Cardiac muscle cell (in vitro differentiated cells and primary cell): ENCODE measurements at regions not wholly inside any gene's neighbourhood (a gene's known extent, or its start where the extent isn't known, plus 50 kb on each side); places are given as distances from the start of the nearest gene placed in this dataset.

Source experiments
- DNase-seq, 2 donors: peaks; one replicate each; pipeline versions ENCODE4 v3.0.0 to v3.0.0-alpha.2; 2010 to 2017; ENCODE audit warnings: low read depth in 1 of 2, low spot score in 1 of 2
- H3K27ac ChIP-seq: fragments of 200-600 bp; sonication (generic); 2 replicates; pipeline ENCODE4 v1.5.1; 2016
- H3K27me3 ChIP-seq: fragments of 200-600 bp; sonication (generic); 2 replicates; pipeline ENCODE4 v1.6.0; 2016; ENCODE audit warnings: control low read depth
- H3K36me3 ChIP-seq: fragments of 200-600 bp; sonication (generic); 2 replicates; pipeline ENCODE4 v1.5.1; 2016; ENCODE audit warnings: control low read depth
- H3K4me1 ChIP-seq: fragments of 200-600 bp; sonication (generic); 2 replicates; pipeline ENCODE4 v1.8.1; 2017; ENCODE audit warnings: low read depth, mild to moderate bottlenecking, mixed run types
- H3K4me3 ChIP-seq: fragments of 200-600 bp; sonication (generic); 2 replicates; pipeline ENCODE4 v1.5.1; 2016; ENCODE audit warnings: mild to moderate bottlenecking
- H3K9me3 ChIP-seq: fragments of 200-600 bp; sonication (generic); 2 replicates; pipeline ENCODE4 v1.5.1; 2017; ENCODE audit warnings: low read depth, mild to moderate bottlenecking, control low read depth
- TF ChIP-seq, protein P1 (sequence below): IDR thresholded peaks from 2 replicates; pipeline ENCODE4 v1.5.1; 2012; ENCODE audit warnings: low read depth, mild to moderate bottlenecking, low read length

- TF ChIP-seq, protein P1, sequence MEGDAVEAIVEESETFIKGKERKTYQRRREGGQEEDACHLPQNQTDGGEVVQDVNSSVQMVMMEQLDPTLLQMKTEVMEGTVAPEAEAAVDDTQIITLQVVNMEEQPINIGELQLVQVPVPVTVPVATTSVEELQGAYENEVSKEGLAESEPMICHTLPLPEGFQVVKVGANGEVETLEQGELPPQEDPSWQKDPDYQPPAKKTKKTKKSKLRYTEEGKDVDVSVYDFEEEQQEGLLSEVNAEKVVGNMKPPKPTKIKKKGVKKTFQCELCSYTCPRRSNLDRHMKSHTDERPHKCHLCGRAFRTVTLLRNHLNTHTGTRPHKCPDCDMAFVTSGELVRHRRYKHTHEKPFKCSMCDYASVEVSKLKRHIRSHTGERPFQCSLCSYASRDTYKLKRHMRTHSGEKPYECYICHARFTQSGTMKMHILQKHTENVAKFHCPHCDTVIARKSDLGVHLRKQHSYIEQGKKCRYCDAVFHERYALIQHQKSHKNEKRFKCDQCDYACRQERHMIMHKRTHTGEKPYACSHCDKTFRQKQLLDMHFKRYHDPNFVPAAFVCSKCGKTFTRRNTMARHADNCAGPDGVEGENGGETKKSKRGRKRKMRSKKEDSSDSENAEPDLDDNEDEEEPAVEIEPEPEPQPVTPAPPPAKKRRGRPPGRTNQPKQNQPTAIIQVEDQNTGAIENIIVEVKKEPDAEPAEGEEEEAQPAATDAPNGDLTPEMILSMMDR = no peak
- Histone ChIP-seq H3K27ac (no peak overlapping the region), H3K36me3 (no peaks in the 10 kb centered on the region), H3K27me3 (no peaks in the 10 kb centered on the region), H3K4me3 (no peak overlapping the region), H3K4me1 (no peaks in the 10 kb centered on the region), H3K9me3 (no peaks in the 10 kb centered on the region)
- DNase-seq = no peak
Measured at GRCh38 chr17:71914812-71915211, 206.0 kb upstream of the SOX9 start.

DNA sequence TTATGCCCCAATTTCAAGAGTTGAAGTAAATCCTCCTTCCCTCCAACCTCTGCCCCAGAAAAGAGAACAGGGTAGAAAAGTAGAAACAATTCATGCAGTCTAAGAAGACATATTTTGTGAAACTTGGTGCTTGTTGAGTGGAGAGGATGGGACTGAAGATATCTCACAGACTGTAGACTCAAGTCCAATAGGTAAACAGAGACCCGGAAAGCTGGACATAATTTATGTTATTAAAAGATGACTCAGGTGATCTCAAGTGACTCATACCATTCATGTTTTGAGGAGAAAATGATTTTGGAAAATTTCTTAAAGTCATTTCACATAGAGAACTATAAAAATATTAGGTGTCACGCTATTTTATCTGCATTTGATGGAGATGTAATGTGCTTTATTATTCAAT is 203.1 kb upstream of the SOX9 start:
- Histone ChIP-seq H3K9me3 (no peaks in the 10 kb centered on the region), H3K27ac (no peak overlapping the region), H3K27me3 (no peaks in the 10 kb centered on the region), H3K4me3 (no peak overlapping the region), H3K36me3 (no peaks in the 10 kb centered on the region), H3K4me1 (peaks cover 8% of the 10 kb centered on the region)
- TF ChIP-seq, protein P1 = no peak
- no peak for DNase-seq

- TF ChIP-seq, protein P1 = no peak
- Histone ChIP-seq H3K4me1 (peaks cover 15% of the 10 kb centered on the region), H3K27me3 (no peaks in the 10 kb centered on the region), H3K36me3 (no peaks in the 10 kb centered on the region), H3K9me3 (no peaks in the 10 kb centered on the region), H3K4me3 (no peak overlapping the region), H3K27ac (no peak overlapping the region)
- DNase-seq = peak in 1 of 2 donors; percentile 3
Measured at GRCh38 chr17:71919186-71919585, 201.6 kb upstream of the SOX9 start.

DNA sequence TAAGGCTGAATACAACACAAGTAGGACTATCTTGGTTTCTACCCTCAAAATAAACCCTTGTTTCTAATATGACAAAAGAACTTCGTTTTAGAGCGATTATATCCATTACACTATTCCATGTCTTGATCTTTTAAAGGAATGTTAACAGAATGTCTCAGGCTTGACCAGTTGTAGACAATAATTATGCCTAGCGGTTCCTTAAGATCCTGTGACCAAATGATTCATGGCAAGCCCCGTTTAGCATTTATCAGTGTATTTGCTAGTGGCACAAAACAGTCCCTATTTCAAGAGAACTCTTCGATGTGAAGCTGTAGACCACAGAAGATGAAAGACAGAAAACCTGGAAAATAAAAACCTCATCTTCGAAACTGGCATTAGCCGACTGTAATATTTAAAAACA is 200.9 kb upstream of the SOX9 start:
- Histone ChIP-seq H3K27ac (no peak overlapping the region), H3K27me3 (no peaks in the 10 kb centered on the region), H3K9me3 (no peaks in the 10 kb centered on the region), H3K36me3 (no peaks in the 10 kb centered on the region), H3K4me1 (peaks cover 15% of the 10 kb centered on the region), H3K4me3 (no peak overlapping the region)
- no peak for DNase-seq
- TF ChIP-seq, protein P1 = no peak

DNA sequence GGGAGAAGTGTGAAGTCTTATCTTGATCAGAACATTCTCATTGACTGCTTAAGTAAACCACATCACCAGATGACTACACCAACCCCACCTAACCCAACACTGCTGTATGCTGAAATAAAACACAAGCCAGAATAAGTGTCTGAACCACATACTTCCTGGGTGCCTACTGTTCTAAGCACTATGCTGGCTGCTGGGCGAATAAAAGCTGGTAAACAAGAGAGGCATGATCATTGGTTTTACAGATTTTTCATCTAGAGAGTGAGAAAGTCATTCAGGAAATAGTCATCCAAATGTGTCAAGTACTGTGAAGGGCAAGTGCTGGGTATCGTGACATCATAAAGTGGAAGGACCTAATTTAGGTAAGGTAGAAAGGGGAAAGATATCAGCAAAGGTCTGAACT is 199.0 kb upstream of the SOX9 start:
- Histone ChIP-seq H3K4me3 (no peak overlapping the region), H3K27me3 (no peaks in the 10 kb centered on the region), H3K36me3 (no peaks in the 10 kb centered on the region), H3K27ac (no peak overlapping the region), H3K9me3 (no peaks in the 10 kb centered on the region), H3K4me1 (peaks cover 15% of the 10 kb centered on the region)
- DNase-seq = no peak
- TF ChIP-seq, protein P1 = no peak

- H3K4me3 ChIP-seq = no peak overlapping the region
- TF ChIP-seq, protein P1 = no peak
- peaks cover 15% of the 10 kb centered on the region for H3K4me1 ChIP-seq
- H3K9me3 ChIP-seq = no peaks in the 10 kb centered on the region
- H3K36me3 ChIP-seq = no peaks in the 10 kb centered on the region
- peak in 1 of 2 donors; percentile 30 for DNase-seq
- no peak overlapping the region for H3K27ac ChIP-seq
- H3K27me3 ChIP-seq = no peaks in the 10 kb centered on the region
Measured at GRCh38 chr17:71922439-71922838, 198.4 kb upstream of the SOX9 start.
